A549 (cell line): ENCODE measurements at regions not wholly inside any gene's neighbourhood (a gene's known extent, or its start where the extent isn't known, plus 50 kb on each side); places are given as distances from the start of the nearest gene placed in this dataset.

ENCODE experiments used
- CBX2 ChIP-seq: fragments of 200-600 bp; sonication (generic); IDR thresholded peaks from 2 replicates; pipeline ENCODE4 v1.6.1; 2016; ENCODE audit warnings: low read depth, mild to moderate bottlenecking, borderline replicate concordance
- CBX8 ChIP-seq: fragments of 200-600 bp; sonication (generic); IDR thresholded peaks from 2 replicates; pipeline ENCODE4 v1.6.1; 2016
- CEBPB ChIP-seq, 2 experiments: fragments of >200 bp in 1 of 2; sonication (Bioruptor Twin) in 1 of 2; formaldehyde crosslinking in 1 of 2; IDR thresholded peaks; 2 replicates each; pipeline ENCODE4 v1.6.1; 2012 to 2016
- EP300 ChIP-seq, 2 experiments: fragments of >200 bp; sonication (Bioruptor Twin); formaldehyde crosslinking; IDR thresholded peaks; 2 replicates in 1 of 2; 3 replicates in 1 of 2; pipeline ENCODE4 v1.6.1; 2016 to 2017
- JUN ChIP-seq, 2 experiments: fragments of >200 bp; sonication (Bioruptor Twin); formaldehyde crosslinking; IDR thresholded peaks; 2 replicates in 1 of 2; 3 replicates in 1 of 2; pipeline ENCODE4 v1.6.1; 2016 to 2017
- MAFK ChIP-seq: fragments of 450-650 bp; IDR thresholded peaks from 2 replicates; pipeline ENCODE4 v1.6.1; 2014; ENCODE audit not compliant: partially characterized antibody
- SREBF2 ChIP-seq: fragments of 450-650 bp; IDR thresholded peaks from 2 replicates; pipeline ENCODE4 v1.6.1; 2014; ENCODE audit warnings: mild to moderate bottlenecking, moderate library complexity
- TF ChIP-seq, protein P1 (sequence below): fragments of >200 bp; sonication (Bioruptor Twin); formaldehyde crosslinking; IDR thresholded peaks from 3 replicates; pipeline ENCODE4 v1.5.1; 2016
- TF ChIP-seq, protein P2 (sequence below): IDR thresholded peaks from 2 replicates; pipeline ENCODE4 v1.6.1; 2012; ENCODE audit warnings: low read depth, borderline replicate concordance

DNA sequence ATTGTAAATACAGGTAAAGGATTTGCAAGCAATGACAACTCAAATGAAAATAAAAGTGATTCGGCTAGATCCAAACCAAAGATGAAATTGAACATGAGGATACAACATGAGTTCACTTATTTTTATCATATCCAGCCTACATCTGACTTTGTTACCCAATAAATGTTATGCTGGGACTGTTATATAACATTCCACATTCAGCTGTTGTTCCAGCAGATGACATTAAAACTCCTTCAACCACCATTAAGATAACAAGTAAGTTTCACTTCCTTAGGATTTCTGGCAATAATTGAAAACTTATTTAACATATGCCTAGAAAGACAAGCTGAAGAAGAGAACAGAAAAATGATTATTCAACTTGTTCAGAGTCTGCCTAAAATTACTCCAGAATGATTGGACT, 729.4 kb downstream of the CDH11 start:
- TF ChIP-seq CBX8 = no peak
- TF ChIP-seq, protein P1, sequence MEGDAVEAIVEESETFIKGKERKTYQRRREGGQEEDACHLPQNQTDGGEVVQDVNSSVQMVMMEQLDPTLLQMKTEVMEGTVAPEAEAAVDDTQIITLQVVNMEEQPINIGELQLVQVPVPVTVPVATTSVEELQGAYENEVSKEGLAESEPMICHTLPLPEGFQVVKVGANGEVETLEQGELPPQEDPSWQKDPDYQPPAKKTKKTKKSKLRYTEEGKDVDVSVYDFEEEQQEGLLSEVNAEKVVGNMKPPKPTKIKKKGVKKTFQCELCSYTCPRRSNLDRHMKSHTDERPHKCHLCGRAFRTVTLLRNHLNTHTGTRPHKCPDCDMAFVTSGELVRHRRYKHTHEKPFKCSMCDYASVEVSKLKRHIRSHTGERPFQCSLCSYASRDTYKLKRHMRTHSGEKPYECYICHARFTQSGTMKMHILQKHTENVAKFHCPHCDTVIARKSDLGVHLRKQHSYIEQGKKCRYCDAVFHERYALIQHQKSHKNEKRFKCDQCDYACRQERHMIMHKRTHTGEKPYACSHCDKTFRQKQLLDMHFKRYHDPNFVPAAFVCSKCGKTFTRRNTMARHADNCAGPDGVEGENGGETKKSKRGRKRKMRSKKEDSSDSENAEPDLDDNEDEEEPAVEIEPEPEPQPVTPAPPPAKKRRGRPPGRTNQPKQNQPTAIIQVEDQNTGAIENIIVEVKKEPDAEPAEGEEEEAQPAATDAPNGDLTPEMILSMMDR = no peak
- no peak for TF ChIP-seq JUN (IDR thresholded peaks at IDR 0.05)
- TF ChIP-seq EP300 (IDR thresholded peaks at IDR 0.05) = no peak
- TF ChIP-seq MAFK = no peak
- TF ChIP-seq, protein P2, sequence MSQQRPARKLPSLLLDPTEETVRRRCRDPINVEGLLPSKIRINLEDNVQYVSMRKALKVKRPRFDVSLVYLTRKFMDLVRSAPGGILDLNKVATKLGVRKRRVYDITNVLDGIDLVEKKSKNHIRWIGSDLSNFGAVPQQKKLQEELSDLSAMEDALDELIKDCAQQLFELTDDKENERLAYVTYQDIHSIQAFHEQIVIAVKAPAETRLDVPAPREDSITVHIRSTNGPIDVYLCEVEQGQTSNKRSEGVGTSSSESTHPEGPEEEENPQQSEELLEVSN = no peak
- TF ChIP-seq SREBF2 = no peak
- TF ChIP-seq CBX2 = no peak
- TF ChIP-seq CEBPB (IDR thresholded peaks at IDR 0.05) = no peak
